ENCODE measurements at regions not wholly inside any gene's neighbourhood (a gene's known extent, or its start where the extent isn't known, plus 50 kb on each side); places are given as distances from the start of the nearest gene placed in this dataset.

DNA sequence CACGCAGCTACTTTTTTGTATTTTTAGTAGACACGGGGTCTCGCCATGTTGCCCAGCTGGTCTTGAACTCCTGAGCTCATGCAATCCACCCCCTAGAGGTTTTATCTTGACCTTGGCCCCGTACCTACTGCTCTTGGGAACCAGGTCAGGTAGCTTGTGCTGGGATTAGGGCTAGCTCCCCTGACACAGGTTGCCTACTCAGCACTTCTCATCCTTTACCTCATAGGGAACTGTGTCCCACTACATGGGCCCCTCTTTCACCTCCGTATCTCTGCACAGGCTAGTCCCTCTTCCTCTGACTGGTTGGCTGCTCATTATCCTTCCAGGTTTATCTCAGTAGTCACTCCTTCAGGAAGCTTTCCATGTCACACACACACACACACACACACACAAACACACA lies 58.0 kb upstream of the ITPRID1 start:
- Histone ChIP-seq H3F3A (ENCODE audit: insufficient read depth, low read length) (no peaks in the 10 kb centered on the region), H3K9ac (ENCODE audit: low read length) (no peak overlapping the region), H3K4me1 (ENCODE audit: insufficient read depth, low read length, severe bottlenecking) (no peaks in the 10 kb centered on the region), H2AFZ (ENCODE audit: low read length) (no peak overlapping the region), H3K4me3 (ENCODE audit: low read depth, low read length, poor library complexity, severe bottlenecking) (no peak overlapping the region), H3K4me2 (ENCODE audit: low read length) (no peak overlapping the region), H3K9me3 (ENCODE audit: low read length) (no peaks in the 10 kb centered on the region), H3K79me2 (ENCODE audit: insufficient read depth, low read length) (no peaks in the 10 kb centered on the region), H3K36me3 (ENCODE audit: insufficient read depth, low read length) (no peaks in the 10 kb centered on the region), H4K20me1 (ENCODE audit: insufficient read depth, low read length) (no peaks in the 10 kb centered on the region), H3K9me2 (ENCODE audit: low read depth, low read length) (no peaks in the 10 kb centered on the region), H3K27me3 (ENCODE audit: insufficient read depth, low read length) (no peaks in the 10 kb centered on the region), H3K27ac (ENCODE audit: low read depth, low read length, poor library complexity, severe bottlenecking) (no peak overlapping the region)
- TF ChIP-seq, protein P1, sequence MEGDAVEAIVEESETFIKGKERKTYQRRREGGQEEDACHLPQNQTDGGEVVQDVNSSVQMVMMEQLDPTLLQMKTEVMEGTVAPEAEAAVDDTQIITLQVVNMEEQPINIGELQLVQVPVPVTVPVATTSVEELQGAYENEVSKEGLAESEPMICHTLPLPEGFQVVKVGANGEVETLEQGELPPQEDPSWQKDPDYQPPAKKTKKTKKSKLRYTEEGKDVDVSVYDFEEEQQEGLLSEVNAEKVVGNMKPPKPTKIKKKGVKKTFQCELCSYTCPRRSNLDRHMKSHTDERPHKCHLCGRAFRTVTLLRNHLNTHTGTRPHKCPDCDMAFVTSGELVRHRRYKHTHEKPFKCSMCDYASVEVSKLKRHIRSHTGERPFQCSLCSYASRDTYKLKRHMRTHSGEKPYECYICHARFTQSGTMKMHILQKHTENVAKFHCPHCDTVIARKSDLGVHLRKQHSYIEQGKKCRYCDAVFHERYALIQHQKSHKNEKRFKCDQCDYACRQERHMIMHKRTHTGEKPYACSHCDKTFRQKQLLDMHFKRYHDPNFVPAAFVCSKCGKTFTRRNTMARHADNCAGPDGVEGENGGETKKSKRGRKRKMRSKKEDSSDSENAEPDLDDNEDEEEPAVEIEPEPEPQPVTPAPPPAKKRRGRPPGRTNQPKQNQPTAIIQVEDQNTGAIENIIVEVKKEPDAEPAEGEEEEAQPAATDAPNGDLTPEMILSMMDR (IDR thresholded peaks at IDR 0.05; ENCODE audit: low read length): no peak
- TF ChIP-seq EZH2 (IDR thresholded peaks at IDR 0.05; ENCODE audit: borderline replicate concordance, low read length): no peak

DNA sequence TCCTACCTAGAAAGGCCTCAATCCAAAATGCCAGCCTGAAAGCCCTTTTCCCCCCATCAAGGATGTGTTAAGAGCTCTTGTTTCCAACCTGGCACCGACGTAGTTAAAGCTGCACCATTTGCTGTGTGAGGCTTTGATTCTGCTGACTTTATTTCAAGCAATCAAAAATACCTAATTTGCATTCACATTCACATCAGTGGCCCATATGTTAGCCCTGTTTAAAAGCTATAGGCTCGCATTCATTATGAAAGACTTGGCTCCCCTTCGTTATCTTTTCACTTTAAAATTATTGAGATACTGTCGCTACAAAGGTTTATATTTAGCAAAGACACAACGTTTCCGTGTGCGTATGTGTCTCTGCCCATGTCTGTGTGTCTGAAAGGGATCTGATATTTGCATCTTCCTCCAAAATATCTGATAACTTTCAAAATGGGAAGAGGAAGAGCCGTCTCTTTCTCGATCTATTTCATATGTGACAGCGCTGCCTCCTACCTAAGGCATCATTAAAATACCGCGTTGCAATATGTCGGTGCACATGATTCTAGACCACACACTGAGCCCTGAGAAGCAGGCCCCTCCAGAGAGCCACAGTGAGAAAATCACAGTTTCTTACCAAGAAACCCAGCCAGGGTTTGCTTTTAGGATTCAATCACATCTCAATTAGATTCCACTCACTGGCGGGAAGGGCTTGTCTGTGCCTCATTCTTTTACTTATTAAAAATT lies 57.1 kb upstream of the ITPRID1 start:
- Histone ChIP-seq H3K36me3 (ENCODE audit: insufficient read depth, low read length) (no peaks in the 10 kb centered on the region), H3K4me1 (ENCODE audit: insufficient read depth, low read length, severe bottlenecking) (no peaks in the 10 kb centered on the region), H4K20me1 (ENCODE audit: insufficient read depth, low read length) (no peaks in the 10 kb centered on the region), H3K9me3 (ENCODE audit: low read length) (no peaks in the 10 kb centered on the region), H3K79me2 (ENCODE audit: insufficient read depth, low read length) (no peaks in the 10 kb centered on the region), H3K4me2 (ENCODE audit: low read length) (no peak overlapping the region), H3F3A (ENCODE audit: insufficient read depth, low read length) (no peaks in the 10 kb centered on the region), H3K27me3 (ENCODE audit: insufficient read depth, low read length) (no peaks in the 10 kb centered on the region), H3K9ac (ENCODE audit: low read length) (no peak overlapping the region), H3K9me2 (ENCODE audit: low read depth, low read length) (no peaks in the 10 kb centered on the region), H3K4me3 (ENCODE audit: low read depth, low read length, poor library complexity, severe bottlenecking) (no peak overlapping the region), H2AFZ (ENCODE audit: low read length) (no peak overlapping the region), H3K27ac (ENCODE audit: low read depth, low read length, poor library complexity, severe bottlenecking) (no peak overlapping the region)
- TF ChIP-seq, protein P1 (IDR thresholded peaks at IDR 0.05; ENCODE audit: low read length): no peak
- no peak for TF ChIP-seq EZH2 (IDR thresholded peaks at IDR 0.05; ENCODE audit: borderline replicate concordance, low read length)

DNA sequence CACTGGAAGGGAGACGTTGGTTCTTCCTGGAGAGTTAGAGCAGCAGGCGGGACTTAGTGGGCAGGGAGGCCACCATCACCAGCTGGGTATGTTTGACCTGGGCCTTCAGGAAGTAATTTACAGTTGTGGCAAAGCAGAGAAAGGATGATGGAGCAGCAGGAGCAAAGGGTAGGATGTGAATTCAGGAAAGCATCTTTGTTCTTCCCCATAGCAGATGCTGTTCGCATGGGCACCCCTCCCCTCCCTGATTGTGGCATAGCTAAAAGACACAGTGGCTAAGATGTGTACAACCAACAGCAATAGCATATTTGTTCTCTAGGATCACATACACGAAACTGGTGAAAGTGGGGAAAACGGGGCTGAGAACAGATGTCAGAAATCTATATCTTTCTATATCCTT lies 56.3 kb upstream of the ITPRID1 start:
- H3K27me3 ChIP-seq (ENCODE audit: insufficient read depth, low read length): no peaks in the 10 kb centered on the region
- H3K4me3 ChIP-seq (ENCODE audit: low read depth, low read length, poor library complexity, severe bottlenecking): no peak overlapping the region

More for the DNA sequence above, 56.3 kb upstream of the ITPRID1 start:
- Histone ChIP-seq H3K4me1 (ENCODE audit: insufficient read depth, low read length, severe bottlenecking) (no peaks in the 10 kb centered on the region), H2AFZ (ENCODE audit: low read length) (no peak overlapping the region), H3K36me3 (ENCODE audit: insufficient read depth, low read length) (no peaks in the 10 kb centered on the region), H3K9ac (ENCODE audit: low read length) (no peak overlapping the region), H3K4me2 (ENCODE audit: low read length) (no peak overlapping the region), H3K9me2 (ENCODE audit: low read depth, low read length) (no peaks in the 10 kb centered on the region), H3K9me3 (ENCODE audit: low read length) (no peaks in the 10 kb centered on the region), H3K27ac (ENCODE audit: low read depth, low read length, poor library complexity, severe bottlenecking) (no peak overlapping the region), H3K79me2 (ENCODE audit: insufficient read depth, low read length) (no peaks in the 10 kb centered on the region), H4K20me1 (ENCODE audit: insufficient read depth, low read length) (no peaks in the 10 kb centered on the region), H3F3A (ENCODE audit: insufficient read depth, low read length) (no peaks in the 10 kb centered on the region)
- TF ChIP-seq, protein P1 (IDR thresholded peaks at IDR 0.05; ENCODE audit: low read length): no peak
- TF ChIP-seq EZH2 (IDR thresholded peaks at IDR 0.05; ENCODE audit: borderline replicate concordance, low read length): no peak
